Panc1 (cell line): ENCODE measurements at regions not wholly inside any gene's neighbourhood (a gene's known extent, or its start where the extent isn't known, plus 50 kb on each side); places are given as distances from the start of the nearest gene placed in this dataset.

Experiments
- POLR2AphosphoS5 ChIP-seq: IDR thresholded peaks from 2 replicates; pipeline ENCODE4 v1.6.1; 2012; ENCODE audit warnings: mild to moderate bottlenecking, low read depth, low read length, moderate library complexity
- SIN3A ChIP-seq: IDR thresholded peaks from 2 replicates; pipeline ENCODE4 v1.6.1; 2012; ENCODE audit warnings: low read depth, mild to moderate bottlenecking, low read length, moderate library complexity, borderline replicate concordance; ENCODE audit not compliant: insufficient read depth
- TCF7L2 ChIP-seq: IDR thresholded peaks from 2 replicates; pipeline ENCODE4 v1.6.1; 2011; ENCODE audit warnings: mild to moderate bottlenecking, low read depth, low read length, inconsistent platforms
- TF ChIP-seq, protein P1 (sequence below): fragments of 450-650 bp; IDR thresholded peaks from 2 replicates; pipeline ENCODE4 v1.5.1; 2017; ENCODE audit warnings: mild to moderate bottlenecking
- TF ChIP-seq, protein P2 (sequence below), 2 experiments: IDR thresholded peaks; 2 replicates each; pipeline ENCODE4 v1.6.1; 2011 to 2012; ENCODE audit warnings: low read depth in 2 of 2, control low read depth in 1 of 2, low read length in 1 of 2, mild to moderate bottlenecking in 1 of 2, moderate library complexity in 1 of 2; ENCODE audit not compliant: insufficient read depth in 1 of 2

DNA sequence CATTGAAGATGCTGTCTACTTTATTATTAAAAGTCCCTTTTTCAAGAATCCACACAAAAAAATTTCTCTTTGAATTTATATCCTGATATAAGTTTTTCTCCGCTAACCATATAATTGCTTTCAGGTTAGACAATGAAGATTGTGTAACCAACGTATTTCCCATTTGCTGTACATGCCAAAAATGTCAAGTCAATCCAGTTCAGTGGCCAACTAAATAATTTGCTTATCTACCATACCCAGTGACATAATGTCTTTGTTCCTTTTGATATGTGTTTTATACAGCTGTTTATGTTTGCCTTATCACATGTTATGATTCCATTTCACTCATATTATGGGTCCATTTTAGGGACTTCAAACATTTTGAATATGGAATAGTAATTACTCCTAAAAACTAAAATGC, 349.9 kb downstream of the EFNA5 start:
- TF ChIP-seq, protein P1, sequence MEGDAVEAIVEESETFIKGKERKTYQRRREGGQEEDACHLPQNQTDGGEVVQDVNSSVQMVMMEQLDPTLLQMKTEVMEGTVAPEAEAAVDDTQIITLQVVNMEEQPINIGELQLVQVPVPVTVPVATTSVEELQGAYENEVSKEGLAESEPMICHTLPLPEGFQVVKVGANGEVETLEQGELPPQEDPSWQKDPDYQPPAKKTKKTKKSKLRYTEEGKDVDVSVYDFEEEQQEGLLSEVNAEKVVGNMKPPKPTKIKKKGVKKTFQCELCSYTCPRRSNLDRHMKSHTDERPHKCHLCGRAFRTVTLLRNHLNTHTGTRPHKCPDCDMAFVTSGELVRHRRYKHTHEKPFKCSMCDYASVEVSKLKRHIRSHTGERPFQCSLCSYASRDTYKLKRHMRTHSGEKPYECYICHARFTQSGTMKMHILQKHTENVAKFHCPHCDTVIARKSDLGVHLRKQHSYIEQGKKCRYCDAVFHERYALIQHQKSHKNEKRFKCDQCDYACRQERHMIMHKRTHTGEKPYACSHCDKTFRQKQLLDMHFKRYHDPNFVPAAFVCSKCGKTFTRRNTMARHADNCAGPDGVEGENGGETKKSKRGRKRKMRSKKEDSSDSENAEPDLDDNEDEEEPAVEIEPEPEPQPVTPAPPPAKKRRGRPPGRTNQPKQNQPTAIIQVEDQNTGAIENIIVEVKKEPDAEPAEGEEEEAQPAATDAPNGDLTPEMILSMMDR: no peak
- TF ChIP-seq POLR2AphosphoS5 (no peak), SIN3A (no peak), TCF7L2 (no peak)
- TF ChIP-seq, protein P2, sequence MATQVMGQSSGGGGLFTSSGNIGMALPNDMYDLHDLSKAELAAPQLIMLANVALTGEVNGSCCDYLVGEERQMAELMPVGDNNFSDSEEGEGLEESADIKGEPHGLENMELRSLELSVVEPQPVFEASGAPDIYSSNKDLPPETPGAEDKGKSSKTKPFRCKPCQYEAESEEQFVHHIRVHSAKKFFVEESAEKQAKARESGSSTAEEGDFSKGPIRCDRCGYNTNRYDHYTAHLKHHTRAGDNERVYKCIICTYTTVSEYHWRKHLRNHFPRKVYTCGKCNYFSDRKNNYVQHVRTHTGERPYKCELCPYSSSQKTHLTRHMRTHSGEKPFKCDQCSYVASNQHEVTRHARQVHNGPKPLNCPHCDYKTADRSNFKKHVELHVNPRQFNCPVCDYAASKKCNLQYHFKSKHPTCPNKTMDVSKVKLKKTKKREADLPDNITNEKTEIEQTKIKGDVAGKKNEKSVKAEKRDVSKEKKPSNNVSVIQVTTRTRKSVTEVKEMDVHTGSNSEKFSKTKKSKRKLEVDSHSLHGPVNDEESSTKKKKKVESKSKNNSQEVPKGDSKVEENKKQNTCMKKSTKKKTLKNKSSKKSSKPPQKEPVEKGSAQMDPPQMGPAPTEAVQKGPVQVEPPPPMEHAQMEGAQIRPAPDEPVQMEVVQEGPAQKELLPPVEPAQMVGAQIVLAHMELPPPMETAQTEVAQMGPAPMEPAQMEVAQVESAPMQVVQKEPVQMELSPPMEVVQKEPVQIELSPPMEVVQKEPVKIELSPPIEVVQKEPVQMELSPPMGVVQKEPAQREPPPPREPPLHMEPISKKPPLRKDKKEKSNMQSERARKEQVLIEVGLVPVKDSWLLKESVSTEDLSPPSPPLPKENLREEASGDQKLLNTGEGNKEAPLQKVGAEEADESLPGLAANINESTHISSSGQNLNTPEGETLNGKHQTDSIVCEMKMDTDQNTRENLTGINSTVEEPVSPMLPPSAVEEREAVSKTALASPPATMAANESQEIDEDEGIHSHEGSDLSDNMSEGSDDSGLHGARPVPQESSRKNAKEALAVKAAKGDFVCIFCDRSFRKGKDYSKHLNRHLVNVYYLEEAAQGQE (IDR thresholded peaks at IDR 0.05; ENCODE audit: insufficient read depth in 1 of 2, low read depth in 2 of 2, low read length in 1 of 2): no peak
